OCI-LY1 (cell line): ENCODE measurements at regions not wholly inside any gene's neighbourhood (a gene's known extent, or its start where the extent isn't known, plus 50 kb on each side); places are given as distances from the start of the nearest gene placed in this dataset.

ENCODE experiments used
- CTCF ChIP-seq: fragments of 200-600 bp; sonication (generic), shearing (Covaris generic); IDR thresholded peaks from 2 replicates; pipeline ENCODE4 v1.5.1; 2017; ENCODE audit warnings: mild to moderate bottlenecking, antibody characterized with exemption, low read length, moderate library complexity, mixed read lengths
- EZH2 ChIP-seq: fragments of 200-600 bp; sonication (generic), shearing (Covaris generic); IDR thresholded peaks from 2 replicates; pipeline ENCODE4 v1.8.0; 2017; ENCODE audit warnings: borderline replicate concordance, mixed run types, mild to moderate bottlenecking, antibody characterized with exemption, low read length, moderate library complexity, mixed read lengths

- no peak for TF ChIP-seq EZH2
- no peak for TF ChIP-seq CTCF
Observed at GRCh38 chr2:3971652-3972192, 268.3 kb downstream of the DCDC2C start.
